GM23338 (cell line): ENCODE measurements at regions not wholly inside any gene's neighbourhood (a gene's known extent, or its start where the extent isn't known, plus 50 kb on each side); places are given as distances from the start of the nearest gene placed in this dataset.

ENCODE experiments used
- ATAC-seq: fragments of 200-7000 bp; cut with Tn5 transposase; 3 replicates; pipeline ENCODE4 v1.9.1; 2020
- DNase-seq: peaks from one replicate; pipeline ENCODE4 v3.0.0-alpha.2; 2015; ENCODE audit warnings: low spot score
- H2AFZ ChIP-seq: fragments of 200-600 bp; sonication (generic); 2 replicates; pipeline ENCODE4 v1.8.0; 2016; ENCODE audit warnings: antibody characterized with exemption, mild to moderate bottlenecking, moderate library complexity
- H3F3A ChIP-seq: fragments of 200-600 bp; sonication (generic); replicated peaks from 2 replicates; pipeline ENCODE4 v1.8.0; 2017; ENCODE audit warnings: antibody characterized with exemption, mixed run types, low read depth
- H3K27ac ChIP-seq: fragments of 200-600 bp; sonication (generic); 2 replicates; pipeline ENCODE4 v1.6.1; 2016; ENCODE audit warnings: low read depth
- H3K27me3 ChIP-seq: fragments of 200-600 bp; sonication (generic); 2 replicates; pipeline ENCODE4 v1.8.0; 2016; ENCODE audit warnings: mild to moderate bottlenecking, mixed run types, moderate library complexity; ENCODE audit not compliant: insufficient read depth
- H3K36me3 ChIP-seq: fragments of 200-600 bp; sonication (generic); 2 replicates; pipeline ENCODE4 v1.8.0; 2016; ENCODE audit warnings: mild to moderate bottlenecking; ENCODE audit not compliant: insufficient read depth
- H3K4me1 ChIP-seq: fragments of 200-600 bp; sonication (generic); 2 replicates; pipeline ENCODE4 v1.8.0; 2016; ENCODE audit warnings: mild to moderate bottlenecking, moderate library complexity; ENCODE audit not compliant: insufficient read depth
- H3K4me2 ChIP-seq: fragments of 200-600 bp; sonication (generic); 2 replicates; pipeline ENCODE4 v1.7.1; 2017; ENCODE audit warnings: mixed run types
- H3K4me3 ChIP-seq: fragments of 200-600 bp; sonication (generic); 2 replicates; pipeline ENCODE4 v1.6.1; 2016; ENCODE audit warnings: mixed run types
- H3K79me2 ChIP-seq: fragments of 200-600 bp; sonication (generic); replicated peaks from 2 replicates; pipeline ENCODE4 v1.8.0; 2017; ENCODE audit warnings: mild to moderate bottlenecking; ENCODE audit not compliant: insufficient read depth
- H3K9me2 ChIP-seq: fragments of 200-600 bp; sonication (generic); 2 replicates; pipeline ENCODE4 v1.8.0; 2017; ENCODE audit not compliant: insufficient read depth
- H4K20me1 ChIP-seq: fragments of 200-600 bp; sonication (generic); replicated peaks from 2 replicates; pipeline ENCODE4 v1.8.0; 2017; ENCODE audit warnings: mild to moderate bottlenecking; ENCODE audit not compliant: insufficient read depth
- H3K27ac Mint-ChIP-seq: 2 replicates; pipeline ENCODE4 v1.8.0; 2020; ENCODE audit warnings: inconsistent platforms, mild to moderate bottlenecking, moderate library complexity, mixed read lengths
- H3K27me3 Mint-ChIP-seq: 3 replicates; pipeline ENCODE4 v1.8.0; 2022; ENCODE audit warnings: low read depth, mild to moderate bottlenecking, moderate library complexity, mixed read lengths, inconsistent platforms; ENCODE audit not compliant: insufficient read depth, poor library complexity
- H3K36me3 Mint-ChIP-seq: 3 replicates; pipeline ENCODE4 v1.8.0; 2021; ENCODE audit warnings: low read depth, mild to moderate bottlenecking, inconsistent platforms, moderate library complexity, mixed read lengths
- H3K4me1 Mint-ChIP-seq: 3 replicates; pipeline ENCODE4 v1.8.0; 2020; ENCODE audit warnings: mild to moderate bottlenecking, inconsistent platforms, mixed read lengths
- H3K4me3 Mint-ChIP-seq: 3 replicates; pipeline ENCODE4 v1.8.0; 2021; ENCODE audit warnings: moderate library complexity, mild to moderate bottlenecking, inconsistent platforms, mixed read lengths
- H3K9me3 Mint-ChIP-seq: 3 replicates; pipeline ENCODE4 v1.8.0; 2020; ENCODE audit warnings: moderate library complexity, mild to moderate bottlenecking, inconsistent platforms, mixed read lengths
- CREB1 ChIP-seq: fragments of 250-450 bp; sonication (Bioruptor Pico); IDR thresholded peaks from 2 replicates; pipeline ENCODE4 v1.5.0; 2020; ENCODE audit warnings: low read depth, mild to moderate bottlenecking, moderate library complexity
- EZH2phosphoT487 ChIP-seq: fragments of 200-600 bp; sonication (generic); IDR thresholded peaks from one replicate; pipeline ENCODE4 v1.8.1; 2018; ENCODE audit warnings: antibody characterized with exemption; ENCODE audit not compliant: unreplicated experiment
- NANOG ChIP-seq: IDR thresholded peaks from 2 replicates; pipeline ENCODE4 v1.6.1; 2016; ENCODE audit warnings: antibody characterized with exemption, borderline replicate concordance
- POLR2AphosphoS5 ChIP-seq: IDR thresholded peaks from 2 replicates; pipeline ENCODE4 v1.6.1; 2016; ENCODE audit warnings: antibody characterized with exemption, low read depth
- STAT1 ChIP-seq: IDR thresholded peaks from one replicate; pipeline ENCODE4 v1.6.1; 2016; ENCODE audit warnings: antibody characterized with exemption; ENCODE audit not compliant: unreplicated experiment
- ZNF114 ChIP-seq: fragments of 250-450 bp; sonication (Bioruptor Pico); IDR thresholded peaks from 2 replicates; pipeline ENCODE4 v1.5.0; 2020; ENCODE audit warnings: mild to moderate bottlenecking, moderate library complexity
- ZNF331 ChIP-seq: fragments of 250-450 bp; sonication (Bioruptor Pico); IDR thresholded peaks from 2 replicates; pipeline ENCODE4 v1.5.0; 2020; ENCODE audit warnings: low read depth, mild to moderate bottlenecking, moderate library complexity
- TF ChIP-seq, protein P1 (sequence below): IDR thresholded peaks from one replicate; pipeline ENCODE4 v1.6.1; 2018; ENCODE audit warnings: antibody characterized with exemption; ENCODE audit not compliant: unreplicated experiment
- TF ChIP-seq, protein P2 (sequence below): fragments of 250-450 bp; sonication (Bioruptor Pico); IDR thresholded peaks from 2 replicates; pipeline ENCODE4 v1.5.0; 2020; ENCODE audit warnings: mild to moderate bottlenecking, moderate library complexity
- TF ChIP-seq, protein P3 (sequence below), 2 experiments: fragments of 200-600 bp in 1 of 2; sonication (generic) in 1 of 2; conservative IDR thresholded peaks; 2 replicates each; pipeline versions ENCODE4 v1.5.1 to v1.6.1; 2016 to 2017; ENCODE audit warnings: antibody characterized with exemption in 2 of 2, low read depth in 2 of 2, mild to moderate bottlenecking in 2 of 2, moderate library complexity in 1 of 2
- TF ChIP-seq, protein P4 (sequence below): IDR thresholded peaks from 2 replicates; pipeline ENCODE4 v1.6.1; 2016; ENCODE audit warnings: antibody characterized with exemption

DNA sequence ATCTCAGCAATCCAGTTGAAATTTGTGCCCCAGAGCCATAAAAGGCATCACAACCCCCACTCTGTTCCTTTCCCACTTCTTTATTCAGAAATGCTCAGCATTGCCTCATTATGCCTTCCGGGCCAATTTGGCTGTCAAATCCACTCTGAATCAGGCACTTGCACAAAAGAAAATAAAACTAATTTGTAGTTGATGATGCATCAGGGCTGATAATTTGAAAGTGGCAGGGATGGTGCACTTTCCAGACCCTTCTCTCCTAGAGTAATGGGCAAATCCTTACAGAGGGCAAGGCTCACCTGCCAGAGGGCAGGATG, 147.9 kb upstream of the PDE1C start:
- H2AFZ ChIP-seq: no peak overlapping the region
- no peaks in the 10 kb centered on the region for H3K9me2 ChIP-seq
- H3K4me1 ChIP-seq: no peaks in the 10 kb centered on the region
- no peaks in the 10 kb centered on the region for H3K9me3 Mint-ChIP-seq
- no peak overlapping the region for H3K27ac Mint-ChIP-seq
- no peak overlapping the region for H3K4me2 ChIP-seq
- peaks cover 7% of the 10 kb centered on the region for H3K27me3 Mint-ChIP-seq
- no peak overlapping the region for H3K4me3 ChIP-seq
- H3K27me3 ChIP-seq: no peaks in the 10 kb centered on the region
- no peak overlapping the region for H3K27ac ChIP-seq
- no peaks in the 10 kb centered on the region for H4K20me1 ChIP-seq
- no peaks in the 10 kb centered on the region for H3K36me3 Mint-ChIP-seq
- ATAC-seq (no peak), DNase-seq (no peak)
- no peaks in the 10 kb centered on the region for H3K79me2 ChIP-seq
- no peak overlapping the region for H3K4me3 Mint-ChIP-seq
- TF ChIP-seq, protein P1, sequence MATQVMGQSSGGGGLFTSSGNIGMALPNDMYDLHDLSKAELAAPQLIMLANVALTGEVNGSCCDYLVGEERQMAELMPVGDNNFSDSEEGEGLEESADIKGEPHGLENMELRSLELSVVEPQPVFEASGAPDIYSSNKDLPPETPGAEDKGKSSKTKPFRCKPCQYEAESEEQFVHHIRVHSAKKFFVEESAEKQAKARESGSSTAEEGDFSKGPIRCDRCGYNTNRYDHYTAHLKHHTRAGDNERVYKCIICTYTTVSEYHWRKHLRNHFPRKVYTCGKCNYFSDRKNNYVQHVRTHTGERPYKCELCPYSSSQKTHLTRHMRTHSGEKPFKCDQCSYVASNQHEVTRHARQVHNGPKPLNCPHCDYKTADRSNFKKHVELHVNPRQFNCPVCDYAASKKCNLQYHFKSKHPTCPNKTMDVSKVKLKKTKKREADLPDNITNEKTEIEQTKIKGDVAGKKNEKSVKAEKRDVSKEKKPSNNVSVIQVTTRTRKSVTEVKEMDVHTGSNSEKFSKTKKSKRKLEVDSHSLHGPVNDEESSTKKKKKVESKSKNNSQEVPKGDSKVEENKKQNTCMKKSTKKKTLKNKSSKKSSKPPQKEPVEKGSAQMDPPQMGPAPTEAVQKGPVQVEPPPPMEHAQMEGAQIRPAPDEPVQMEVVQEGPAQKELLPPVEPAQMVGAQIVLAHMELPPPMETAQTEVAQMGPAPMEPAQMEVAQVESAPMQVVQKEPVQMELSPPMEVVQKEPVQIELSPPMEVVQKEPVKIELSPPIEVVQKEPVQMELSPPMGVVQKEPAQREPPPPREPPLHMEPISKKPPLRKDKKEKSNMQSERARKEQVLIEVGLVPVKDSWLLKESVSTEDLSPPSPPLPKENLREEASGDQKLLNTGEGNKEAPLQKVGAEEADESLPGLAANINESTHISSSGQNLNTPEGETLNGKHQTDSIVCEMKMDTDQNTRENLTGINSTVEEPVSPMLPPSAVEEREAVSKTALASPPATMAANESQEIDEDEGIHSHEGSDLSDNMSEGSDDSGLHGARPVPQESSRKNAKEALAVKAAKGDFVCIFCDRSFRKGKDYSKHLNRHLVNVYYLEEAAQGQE: no peak
- TF ChIP-seq, protein P2, sequence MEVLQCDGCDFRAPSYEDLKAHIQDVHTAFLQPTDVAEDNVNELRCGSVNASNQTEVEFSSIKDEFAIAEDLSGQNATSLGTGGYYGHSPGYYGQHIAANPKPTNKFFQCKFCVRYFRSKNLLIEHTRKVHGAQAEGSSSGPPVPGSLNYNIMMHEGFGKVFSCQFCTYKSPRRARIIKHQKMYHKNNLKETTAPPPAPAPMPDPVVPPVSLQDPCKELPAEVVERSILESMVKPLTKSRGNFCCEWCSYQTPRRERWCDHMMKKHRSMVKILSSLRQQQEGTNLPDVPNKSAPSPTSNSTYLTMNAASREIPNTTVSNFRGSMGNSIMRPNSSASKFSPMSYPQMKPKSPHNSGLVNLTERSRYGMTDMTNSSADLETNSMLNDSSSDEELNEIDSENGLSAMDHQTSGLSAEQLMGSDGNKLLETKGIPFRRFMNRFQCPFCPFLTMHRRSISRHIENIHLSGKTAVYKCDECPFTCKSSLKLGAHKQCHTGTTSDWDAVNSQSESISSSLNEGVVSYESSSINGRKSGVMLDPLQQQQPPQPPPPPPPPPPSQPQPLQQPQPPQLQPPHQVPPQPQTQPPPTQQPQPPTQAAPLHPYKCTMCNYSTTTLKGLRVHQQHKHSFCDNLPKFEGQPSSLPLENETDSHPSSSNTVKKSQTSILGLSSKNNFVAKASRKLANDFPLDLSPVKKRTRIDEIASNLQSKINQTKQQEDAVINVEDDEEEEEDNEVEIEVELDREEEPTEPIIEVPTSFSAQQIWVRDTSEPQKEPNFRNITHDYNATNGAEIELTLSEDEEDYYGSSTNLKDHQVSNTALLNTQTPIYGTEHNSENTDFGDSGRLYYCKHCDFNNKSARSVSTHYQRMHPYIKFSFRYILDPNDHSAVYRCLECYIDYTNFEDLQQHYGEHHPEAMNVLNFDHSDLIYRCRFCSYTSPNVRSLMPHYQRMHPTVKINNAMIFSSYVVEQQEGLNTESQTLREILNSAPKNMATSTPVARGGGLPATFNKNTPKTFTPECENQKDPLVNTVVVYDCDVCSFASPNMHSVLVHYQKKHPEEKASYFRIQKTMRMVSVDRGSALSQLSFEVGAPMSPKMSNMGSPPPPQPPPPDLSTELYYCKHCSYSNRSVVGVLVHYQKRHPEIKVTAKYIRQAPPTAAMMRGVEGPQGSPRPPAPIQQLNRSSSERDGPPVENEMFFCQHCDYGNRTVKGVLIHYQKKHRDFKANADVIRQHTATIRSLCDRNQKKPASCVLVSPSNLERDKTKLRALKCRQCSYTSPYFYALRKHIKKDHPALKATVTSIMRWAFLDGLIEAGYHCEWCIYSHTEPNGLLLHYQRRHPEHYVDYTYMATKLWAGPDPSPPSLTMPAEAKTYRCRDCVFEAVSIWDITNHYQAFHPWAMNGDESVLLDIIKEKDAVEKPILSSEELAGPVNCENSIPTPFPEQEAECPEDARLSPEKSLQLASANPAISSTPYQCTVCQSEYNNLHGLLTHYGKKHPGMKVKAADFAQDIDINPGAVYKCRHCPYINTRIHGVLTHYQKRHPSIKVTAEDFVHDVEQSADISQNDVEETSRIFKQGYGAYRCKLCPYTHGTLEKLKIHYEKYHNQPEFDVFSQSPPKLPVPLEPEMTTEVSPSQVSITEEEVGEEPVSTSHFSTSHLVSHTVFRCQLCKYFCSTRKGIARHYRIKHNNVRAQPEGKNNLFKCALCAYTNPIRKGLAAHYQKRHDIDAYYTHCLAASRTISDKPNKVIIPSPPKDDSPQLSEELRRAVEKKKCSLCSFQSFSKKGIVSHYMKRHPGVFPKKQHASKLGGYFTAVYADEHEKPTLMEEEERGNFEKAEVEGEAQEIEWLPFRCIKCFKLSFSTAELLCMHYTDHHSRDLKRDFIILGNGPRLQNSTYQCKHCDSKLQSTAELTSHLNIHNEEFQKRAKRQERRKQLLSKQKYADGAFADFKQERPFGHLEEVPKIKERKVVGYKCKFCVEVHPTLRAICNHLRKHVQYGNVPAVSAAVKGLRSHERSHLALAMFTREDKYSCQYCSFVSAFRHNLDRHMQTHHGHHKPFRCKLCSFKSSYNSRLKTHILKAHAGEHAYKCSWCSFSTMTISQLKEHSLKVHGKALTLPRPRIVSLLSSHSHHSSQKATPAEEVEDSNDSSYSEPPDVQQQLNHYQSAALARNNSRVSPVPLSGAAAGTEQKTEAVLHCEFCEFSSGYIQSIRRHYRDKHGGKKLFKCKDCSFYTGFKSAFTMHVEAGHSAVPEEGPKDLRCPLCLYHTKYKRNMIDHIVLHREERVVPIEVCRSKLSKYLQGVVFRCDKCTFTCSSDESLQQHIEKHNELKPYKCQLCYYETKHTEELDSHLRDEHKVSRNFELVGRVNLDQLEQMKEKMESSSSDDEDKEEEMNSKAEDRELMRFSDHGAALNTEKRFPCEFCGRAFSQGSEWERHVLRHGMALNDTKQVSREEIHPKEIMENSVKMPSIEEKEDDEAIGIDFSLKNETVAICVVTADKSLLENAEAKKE: no peak
- TF ChIP-seq ZNF331: no peak
- TF ChIP-seq, protein P3, sequence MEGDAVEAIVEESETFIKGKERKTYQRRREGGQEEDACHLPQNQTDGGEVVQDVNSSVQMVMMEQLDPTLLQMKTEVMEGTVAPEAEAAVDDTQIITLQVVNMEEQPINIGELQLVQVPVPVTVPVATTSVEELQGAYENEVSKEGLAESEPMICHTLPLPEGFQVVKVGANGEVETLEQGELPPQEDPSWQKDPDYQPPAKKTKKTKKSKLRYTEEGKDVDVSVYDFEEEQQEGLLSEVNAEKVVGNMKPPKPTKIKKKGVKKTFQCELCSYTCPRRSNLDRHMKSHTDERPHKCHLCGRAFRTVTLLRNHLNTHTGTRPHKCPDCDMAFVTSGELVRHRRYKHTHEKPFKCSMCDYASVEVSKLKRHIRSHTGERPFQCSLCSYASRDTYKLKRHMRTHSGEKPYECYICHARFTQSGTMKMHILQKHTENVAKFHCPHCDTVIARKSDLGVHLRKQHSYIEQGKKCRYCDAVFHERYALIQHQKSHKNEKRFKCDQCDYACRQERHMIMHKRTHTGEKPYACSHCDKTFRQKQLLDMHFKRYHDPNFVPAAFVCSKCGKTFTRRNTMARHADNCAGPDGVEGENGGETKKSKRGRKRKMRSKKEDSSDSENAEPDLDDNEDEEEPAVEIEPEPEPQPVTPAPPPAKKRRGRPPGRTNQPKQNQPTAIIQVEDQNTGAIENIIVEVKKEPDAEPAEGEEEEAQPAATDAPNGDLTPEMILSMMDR (conservative IDR thresholded peaks at IDR 0.05; ENCODE audit: low read depth in 2 of 2): no peak
- TF ChIP-seq CREB1: no peak
- TF ChIP-seq POLR2AphosphoS5: no peak
- TF ChIP-seq EZH2phosphoT487: no peak
- no peak for TF ChIP-seq ZNF114 (CRISPR knock-in tag)
- TF ChIP-seq, protein P4, sequence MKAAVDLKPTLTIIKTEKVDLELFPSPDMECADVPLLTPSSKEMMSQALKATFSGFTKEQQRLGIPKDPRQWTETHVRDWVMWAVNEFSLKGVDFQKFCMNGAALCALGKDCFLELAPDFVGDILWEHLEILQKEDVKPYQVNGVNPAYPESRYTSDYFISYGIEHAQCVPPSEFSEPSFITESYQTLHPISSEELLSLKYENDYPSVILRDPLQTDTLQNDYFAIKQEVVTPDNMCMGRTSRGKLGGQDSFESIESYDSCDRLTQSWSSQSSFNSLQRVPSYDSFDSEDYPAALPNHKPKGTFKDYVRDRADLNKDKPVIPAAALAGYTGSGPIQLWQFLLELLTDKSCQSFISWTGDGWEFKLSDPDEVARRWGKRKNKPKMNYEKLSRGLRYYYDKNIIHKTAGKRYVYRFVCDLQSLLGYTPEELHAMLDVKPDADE: no peak
- TF ChIP-seq STAT1: no peak
- TF ChIP-seq NANOG: no peak
- no peaks in the 10 kb centered on the region for H3K4me1 Mint-ChIP-seq
- H3K36me3 ChIP-seq: no peaks in the 10 kb centered on the region
- H3F3A ChIP-seq: no peaks in the 10 kb centered on the region
